WI38 (cell line): ENCODE measurements at regions not wholly inside any gene's neighbourhood (a gene's known extent, or its start where the extent isn't known, plus 50 kb on each side); places are given as distances from the start of the nearest gene placed in this dataset.

Experiments used
- H3K4me3 ChIP-seq: 2 replicates; pipeline ENCODE4 v1.5.1; 2011; ENCODE audit warnings: low read depth, mild to moderate bottlenecking, control low read depth, low read length
- TF ChIP-seq, protein P1 (sequence below): IDR thresholded peaks from 2 replicates; pipeline ENCODE4 v1.5.1; 2012; ENCODE audit warnings: low read depth, mild to moderate bottlenecking, control low read depth, low read length

DNA sequence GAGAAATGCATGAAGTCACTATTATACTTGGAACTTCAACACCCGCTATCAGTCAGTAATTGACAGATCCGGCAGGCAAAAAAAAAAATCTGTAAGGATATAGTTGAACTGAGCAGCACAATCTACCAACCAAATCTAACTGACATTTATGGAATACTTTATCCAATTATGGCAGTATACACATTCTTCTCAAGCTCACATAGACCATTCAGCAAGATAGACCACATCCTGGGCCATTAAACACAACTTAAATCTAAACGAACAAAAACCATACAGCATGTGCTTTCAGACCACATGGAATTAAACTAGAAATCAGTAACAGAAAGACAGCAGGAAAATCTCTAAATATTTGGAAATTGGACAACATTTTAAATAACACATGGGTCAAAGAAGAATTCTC lies 112.7 kb downstream of the MPP7 start:
- H3K4me3 ChIP-seq: no peak overlapping the region
- TF ChIP-seq, protein P1, sequence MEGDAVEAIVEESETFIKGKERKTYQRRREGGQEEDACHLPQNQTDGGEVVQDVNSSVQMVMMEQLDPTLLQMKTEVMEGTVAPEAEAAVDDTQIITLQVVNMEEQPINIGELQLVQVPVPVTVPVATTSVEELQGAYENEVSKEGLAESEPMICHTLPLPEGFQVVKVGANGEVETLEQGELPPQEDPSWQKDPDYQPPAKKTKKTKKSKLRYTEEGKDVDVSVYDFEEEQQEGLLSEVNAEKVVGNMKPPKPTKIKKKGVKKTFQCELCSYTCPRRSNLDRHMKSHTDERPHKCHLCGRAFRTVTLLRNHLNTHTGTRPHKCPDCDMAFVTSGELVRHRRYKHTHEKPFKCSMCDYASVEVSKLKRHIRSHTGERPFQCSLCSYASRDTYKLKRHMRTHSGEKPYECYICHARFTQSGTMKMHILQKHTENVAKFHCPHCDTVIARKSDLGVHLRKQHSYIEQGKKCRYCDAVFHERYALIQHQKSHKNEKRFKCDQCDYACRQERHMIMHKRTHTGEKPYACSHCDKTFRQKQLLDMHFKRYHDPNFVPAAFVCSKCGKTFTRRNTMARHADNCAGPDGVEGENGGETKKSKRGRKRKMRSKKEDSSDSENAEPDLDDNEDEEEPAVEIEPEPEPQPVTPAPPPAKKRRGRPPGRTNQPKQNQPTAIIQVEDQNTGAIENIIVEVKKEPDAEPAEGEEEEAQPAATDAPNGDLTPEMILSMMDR: no peak

DNA sequence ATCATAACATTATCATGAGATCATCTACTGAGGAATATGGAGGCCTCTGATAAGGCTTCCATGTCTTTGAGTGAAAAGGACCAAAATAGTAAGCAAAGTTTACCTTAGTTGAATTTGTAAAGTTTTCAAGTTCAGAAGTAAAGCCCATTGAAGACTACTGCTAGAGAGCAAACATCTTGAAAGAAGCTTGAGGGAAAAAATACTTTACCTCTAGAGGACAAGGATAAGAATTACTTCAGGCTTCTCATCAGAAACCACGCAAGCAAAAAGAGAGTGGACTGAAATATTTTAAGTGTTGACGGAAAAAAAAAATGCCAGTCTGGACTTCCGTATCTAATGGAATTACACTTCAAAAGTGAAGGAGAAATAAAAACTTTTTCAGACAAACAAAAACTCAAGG lies 114.3 kb downstream of the MPP7 start:
- no peak overlapping the region for H3K4me3 ChIP-seq
- TF ChIP-seq, protein P1: no peak

DNA sequence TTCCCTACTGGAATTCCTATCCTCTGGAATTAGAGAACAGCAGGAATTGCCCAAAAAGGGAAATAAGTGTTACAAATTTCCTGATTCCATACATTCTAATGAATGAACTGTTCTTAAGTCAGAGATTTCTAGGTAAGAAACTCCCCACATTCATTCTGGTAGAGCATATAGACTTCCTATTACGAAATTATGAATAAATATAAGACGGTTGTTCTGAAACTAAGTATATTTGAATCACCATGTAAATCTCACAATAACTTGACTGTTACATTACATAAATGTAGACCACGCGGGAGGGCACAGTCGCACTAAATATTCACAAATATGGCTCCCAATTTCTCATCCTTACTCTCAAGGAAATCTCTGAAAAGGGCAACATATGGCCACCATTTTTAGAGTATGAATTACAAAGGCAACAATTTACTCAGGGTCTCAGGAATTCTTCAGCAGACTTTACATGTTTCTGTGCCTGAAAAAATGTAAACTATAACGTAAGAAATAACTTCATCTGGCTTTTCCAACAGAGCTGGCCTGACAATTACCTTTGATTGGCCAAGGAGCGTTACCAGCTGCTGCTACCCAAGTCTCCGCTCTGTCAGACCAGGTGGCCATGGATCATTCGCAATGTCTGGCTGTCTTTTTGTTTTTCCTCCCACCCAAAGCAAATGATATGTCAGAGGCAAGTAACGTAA lies 115.8 kb downstream of the MPP7 start:
- no peak overlapping the region for H3K4me3 ChIP-seq
- TF ChIP-seq, protein P1: no peak

DNA sequence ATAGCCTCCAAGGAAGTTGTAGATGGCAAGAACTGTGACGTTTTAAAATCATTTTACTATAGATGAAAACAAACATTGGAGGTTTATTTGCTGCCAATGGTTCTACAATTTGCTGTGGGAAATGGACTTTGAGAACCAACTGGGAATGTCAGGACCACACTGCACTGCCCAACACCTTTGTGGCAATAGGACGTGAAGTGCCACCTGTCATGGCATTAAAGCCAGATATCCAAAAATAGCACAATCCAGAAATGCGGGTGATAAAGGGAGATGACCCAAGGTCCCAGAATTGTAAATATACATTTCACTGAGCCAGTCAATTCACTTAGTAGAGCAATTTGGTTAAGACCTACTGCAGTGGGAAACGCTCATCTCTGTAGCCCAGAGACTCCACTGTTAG lies 116.4 kb downstream of the MPP7 start:
- TF ChIP-seq, protein P1: no peak

DNA sequence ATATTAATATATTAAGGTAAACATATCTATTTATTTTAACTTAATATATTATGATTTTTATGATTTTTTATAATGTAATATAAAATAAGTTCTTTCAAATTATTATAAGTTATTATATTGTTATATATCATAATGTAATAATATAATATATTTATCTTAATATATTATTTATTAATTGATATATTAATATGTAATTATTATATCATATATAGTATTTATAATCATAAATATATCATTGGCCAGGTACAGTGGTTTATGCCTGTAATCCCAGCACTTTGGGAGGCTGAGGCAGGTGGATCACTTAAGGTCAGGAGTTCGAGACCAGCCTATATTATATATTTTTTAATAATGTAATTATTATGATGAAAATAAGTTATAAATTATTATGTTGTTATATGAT lies 118.1 kb downstream of the MPP7 start:
- H3K4me3 ChIP-seq: no peak overlapping the region
- TF ChIP-seq, protein P1: no peak

More for the DNA sequence above, 116.4 kb downstream of the MPP7 start:
- H3K4me3 ChIP-seq: no peak overlapping the region

DNA sequence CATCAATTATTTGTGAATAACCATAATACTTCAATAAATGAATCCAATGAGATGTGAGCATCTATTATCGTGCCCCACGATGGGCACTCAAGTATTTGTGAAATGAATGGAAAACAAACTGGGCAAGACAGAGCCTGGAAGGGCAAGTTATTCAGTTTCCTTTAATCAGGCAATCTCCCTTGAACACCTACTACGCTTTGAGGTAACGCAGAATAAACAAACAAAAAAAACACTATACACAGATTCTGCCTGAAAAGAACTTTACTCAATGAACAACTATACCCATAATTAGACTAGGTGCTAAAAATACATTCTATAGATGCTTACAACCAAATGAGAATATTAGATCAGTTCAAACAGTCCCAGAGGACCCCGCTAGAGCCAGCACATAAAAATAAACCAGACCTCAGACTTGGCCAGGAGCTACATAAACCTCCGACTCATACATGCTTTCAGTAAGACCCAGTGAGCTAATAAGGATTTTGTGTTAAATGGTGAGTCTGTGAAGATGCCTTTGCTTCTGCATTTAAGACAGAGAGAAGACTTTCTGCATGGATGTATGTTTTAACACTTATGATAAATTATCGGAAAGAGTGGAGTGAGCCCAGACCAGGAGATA lies 121.3 kb downstream of the MPP7 start:
- H3K4me3 ChIP-seq: no peak overlapping the region

DNA sequence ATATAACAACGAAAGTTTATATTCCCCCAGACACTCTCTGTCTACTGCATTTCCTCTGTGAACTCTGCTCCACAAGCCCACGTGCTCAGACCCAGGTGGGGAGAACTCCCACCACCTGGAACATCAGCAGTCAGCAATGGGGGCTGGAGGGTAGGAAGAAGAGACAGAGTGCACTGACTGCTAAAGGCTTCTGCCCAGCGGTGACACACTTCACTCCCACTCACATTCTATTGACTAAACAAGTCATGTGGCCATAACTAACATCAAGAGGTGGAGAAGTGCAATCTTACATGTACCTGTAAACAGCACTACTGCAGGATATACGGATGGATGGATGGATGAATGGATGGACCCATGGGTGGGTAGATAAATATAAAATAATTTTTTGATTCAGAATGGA lies 122.2 kb downstream of the MPP7 start:
- TF ChIP-seq, protein P1: no peak

More for the DNA sequence above, 121.3 kb downstream of the MPP7 start:
- TF ChIP-seq, protein P1: no peak

More for the DNA sequence above, 122.2 kb downstream of the MPP7 start:
- no peak overlapping the region for H3K4me3 ChIP-seq
